ENCODE measurements at regions not wholly inside any gene's neighbourhood (a gene's known extent, or its start where the extent isn't known, plus 50 kb on each side); places are given as distances from the start of the nearest gene placed in this dataset.

- H3K27me3 ChIP-seq, result no peaks in the 10 kb centered on the region
These were observed 154.7 kb upstream of the LSM14A start for GRCh38 chr19:34017601-34018000.

GRCh38 chr19:34018546-34018945 lies 153.8 kb upstream of the LSM14A start:
- TF ChIP-seq CTCF (IDR thresholded peaks at IDR 0.05), result no peak
- TF ChIP-seq POLR2A (IDR thresholded peaks at IDR 0.05), result no peak

More at GRCh38 chr19:34017601-34018000, 154.7 kb upstream of the LSM14A start:
- Histone ChIP-seq H3K36me3 (replicated peaks in 1 of 2; ENCODE audit: insufficient read depth in 1 of 2, low read depth in 2 of 2) (no peaks in the 10 kb centered on the region), H3K4me1 (no peaks in the 10 kb centered on the region), H3K4me3 (no peak overlapping the region), H3K27ac (no peak overlapping the region), H3K9me3 (no peaks in the 10 kb centered on the region)
- intact Hi-C loops (cut with DNase I), result no loop called here
- 68 to 69% methylated on average over 5 of the region's 5 CpGs for WGBS, 2 donors
- DNase-seq (no peak), ATAC-seq (no peak)
- TF ChIP-seq CTCF (IDR thresholded peaks at IDR 0.05) (no peak), POLR2A (IDR thresholded peaks at IDR 0.05) (no peak)

GRCh38 chr19:34023381-34023780 lies 148.9 kb upstream of the LSM14A start:
- no peak overlapping the region for H3K27ac ChIP-seq
- DNase-seq (no peak), ATAC-seq (no peak)
- WGBS, 2 donors, result 68 to 79% methylated on average over 5 of the region's 5 CpGs
- TF ChIP-seq CTCF (IDR thresholded peaks at IDR 0.05) (no peak), POLR2A (IDR thresholded peaks at IDR 0.05) (no peak)
- no peaks in the 10 kb centered on the region for H3K36me3 ChIP-seq (replicated peaks in 1 of 2; ENCODE audit: insufficient read depth in 1 of 2, low read depth in 2 of 2)
- no peak overlapping the region for H3K4me3 ChIP-seq
- H3K9me3 ChIP-seq, result peaks cover 0 to 6% (median 0%) of the 10 kb centered on the region in 3 donors
- intact Hi-C loops (cut with DNase I), result no loop called here
- H3K27me3 ChIP-seq, result no peaks in the 10 kb centered on the region
- no peaks in the 10 kb centered on the region for H3K4me1 ChIP-seq

More at GRCh38 chr19:34018546-34018945, 153.8 kb upstream of the LSM14A start:
- Histone ChIP-seq H3K4me1 (no peaks in the 10 kb centered on the region), H3K9me3 (peaks cover 0 to 6% (median 0%) of the 10 kb centered on the region in 3 donors), H3K27ac (no peak overlapping the region), H3K4me3 (no peak overlapping the region), H3K27me3 (no peaks in the 10 kb centered on the region), H3K36me3 (replicated peaks in 1 of 2; ENCODE audit: insufficient read depth in 1 of 2, low read depth in 2 of 2) (no peaks in the 10 kb centered on the region)
- DNase-seq (no peak), ATAC-seq (no peak)
- intact Hi-C loops (cut with DNase I), result no loop called here
- WGBS, 2 donors, result 20 to 31% methylated on average over 1 of the region's 1 CpG

GRCh38 chr19:34033880-34034279 lies 138.4 kb upstream of the LSM14A start:
- WGBS, 2 donors, result 87 to 94% methylated on average over 3 of the region's 3 CpGs
- no peak for DNase-seq
- no peak for ATAC-seq
- Histone ChIP-seq H3K4me1 (no peaks in the 10 kb centered on the region), H3K4me3 (no peak overlapping the region), H3K9me3 (no peaks in the 10 kb centered on the region), H3K27ac (no peak overlapping the region), H3K27me3 (no peaks in the 10 kb centered on the region), H3K36me3 (replicated peaks in 1 of 2; ENCODE audit: insufficient read depth in 1 of 2, low read depth in 2 of 2) (no peaks in the 10 kb centered on the region)
- intact Hi-C loops (cut with DNase I), result no loop called here
- TF ChIP-seq CTCF (IDR thresholded peaks at IDR 0.05), result no peak
- TF ChIP-seq POLR2A (IDR thresholded peaks at IDR 0.05), result no peak

- no peak for TF ChIP-seq POLR2A (IDR thresholded peaks at IDR 0.05)
- no peak for TF ChIP-seq CTCF (IDR thresholded peaks at IDR 0.05)
- no peak for ATAC-seq
- Histone ChIP-seq H3K4me3 (no peak overlapping the region), H3K36me3 (replicated peaks in 1 of 2; ENCODE audit: insufficient read depth in 1 of 2, low read depth in 2 of 2) (no peaks in the 10 kb centered on the region), H3K4me1 (no peaks in the 10 kb centered on the region), H3K27me3 (no peaks in the 10 kb centered on the region), H3K27ac (no peak overlapping the region), H3K9me3 (no peaks in the 10 kb centered on the region)
- 45 to 63% methylated on average over 2 of the region's 2 CpGs for WGBS, 2 donors
- intact Hi-C loops (cut with DNase I), result no loop called here
- DNase-seq, result peak in 1 of 4 donors; percentile 5
These were observed 137.9 kb upstream of the LSM14A start for GRCh38 chr19:34034318-34034846.
